Transverse colon (tissue), 4 donors: ENCODE measurements at regions not wholly inside any gene's neighbourhood (a gene's known extent, or its start where the extent isn't known, plus 50 kb on each side); places are given as distances from the start of the nearest gene placed in this dataset.
"Not testable (repeated sequence)": the region's sequence is repeated elsewhere in the genome, so short reads cannot be mapped to it uniquely, and the experiment has no call there.

Source experiments
- DNase-seq: peaks from one replicate; pipeline ENCODE4 v3.0.0-alpha.2; 2019
- H3K27ac ChIP-seq, 4 donors: fragments of 200-600 bp; sonication (generic); 2 replicates each; pipeline ENCODE4 v1.5.1; 2016 to 2018; ENCODE audit warnings: inconsistent platforms in 4 of 4
- H3K27me3 ChIP-seq: fragments of 200-600 bp; sonication (generic); 2 replicates; pipeline ENCODE4 v1.5.1; 2017; ENCODE audit warnings: inconsistent platforms
- H3K36me3 ChIP-seq, 4 donors: fragments of 200-600 bp; sonication (generic); 2 replicates each; pipeline ENCODE4 v1.5.1; 2017 to 2019; ENCODE audit warnings: inconsistent platforms in 4 of 4
- H3K4me1 ChIP-seq, 4 donors: fragments of 200-600 bp; sonication (generic); 2 replicates each; pipeline ENCODE4 v1.5.1; 2017 to 2020; ENCODE audit warnings: inconsistent platforms in 4 of 4
- H3K4me3 ChIP-seq, 4 donors: fragments of 200-600 bp; sonication (generic); 1 replicate in 1 of 4; 2 replicates in 3 of 4; pipeline versions ENCODE4 v1.5.1 to v1.6.1; 2017 to 2019; ENCODE audit warnings: inconsistent platforms in 4 of 4
- H3K9me3 ChIP-seq, 2 donors: fragments of 200-600 bp; sonication (generic); 2 replicates each; pipeline ENCODE4 v1.5.1; 2017 to 2019; ENCODE audit warnings: inconsistent platforms in 2 of 2
- CTCF ChIP-seq, 5 experiments: fragments of 200-600 bp in 3 of 5; fragments of 450-650 bp in 2 of 5; sonication (generic) in 3 of 5; IDR thresholded peaks; 1 replicate in 2 of 5; 2 replicates in 3 of 5; pipeline ENCODE4 v1.5.1; 2016 to 2017; ENCODE audit warnings: antibody characterized with exemption in 5 of 5, inconsistent platforms in 3 of 5, mild to moderate bottlenecking in 2 of 5, moderate library complexity in 1 of 5
- EP300 ChIP-seq: sonication (generic); formaldehyde crosslinking; IDR thresholded peaks from one replicate; pipeline ENCODE4 v1.6.1; 2017; ENCODE audit warnings: antibody characterized with exemption, low read depth
- POLR2A ChIP-seq: fragments of 450-650 bp; IDR thresholded peaks from one replicate; pipeline ENCODE4 v1.6.1; 2016; ENCODE audit warnings: antibody characterized with exemption, mild to moderate bottlenecking, moderate library complexity
- POLR2AphosphoS5 ChIP-seq, 3 donors: sonication (generic); formaldehyde crosslinking; IDR thresholded peaks; one replicate each; pipeline ENCODE4 v1.6.1; 2016; ENCODE audit warnings: antibody characterized with exemption in 3 of 3
- WGBS, 2 donors: methylation state at CpG; one replicate each; pipeline ENCODE4 v1.1.5; 2018; ENCODE audit warnings: low coverage in 1 of 2; 5-methylcytosine and 5-hydroxymethylcytosine counted together
- in situ Hi-C, 4 donors: fragments of 200-750 bp; cut with MboI; loops; one replicate each; pipeline versions ENCODE4 v1.15.0 to v1.15.1; 2017; ENCODE audit warnings: low sequenced_read_pairs in 3 of 4, low pct_ligation_motif_present in 1 of 4, low pct_unique_long_range_greater_than_20kb in 1 of 4
- intact Hi-C: fragments of 100-400 bp; cut with DNase I; formaldehyde crosslinking; loops from one replicate; pipeline ENCODE4 v1.15.1; 2023; ENCODE audit warnings: low total_unique reads

- H3K36me3 ChIP-seq, result no peaks in the 10 kb centered on the region
- H3K27ac ChIP-seq, result no peak overlapping the region
- DNase-seq, result no peak
- H3K4me3 ChIP-seq, result no peak overlapping the region
- intact Hi-C loops, result no loop called here
- H3K4me1 ChIP-seq, result no peaks in the 10 kb centered on the region
- no peaks in the 10 kb centered on the region for H3K9me3 ChIP-seq
- WGBS, 2 donors, result 79 to 80% methylated on average over 5 of the region's 5 CpGs
- TF ChIP-seq EP300 (no peak), POLR2A (no peak), POLR2AphosphoS5 (IDR thresholded peaks at IDR 0.05) (no peak), CTCF (IDR thresholded peaks at IDR 0.05) (no peak)
- no peaks in the 10 kb centered on the region for H3K27me3 ChIP-seq
- in situ Hi-C loops, result no loop called here
Measured at GRCh38 chr7:80302078-80302477, 167.4 kb downstream of the GNAI1 start.

- H3K9me3 ChIP-seq, result no peaks in the 10 kb centered on the region
- no peak overlapping the region for H3K27ac ChIP-seq
- H3K36me3 ChIP-seq, result no peaks in the 10 kb centered on the region
- TF ChIP-seq EP300 (no peak), POLR2AphosphoS5 (IDR thresholded peaks at IDR 0.05) (no peak)
- H3K4me1 ChIP-seq, result no peaks in the 10 kb centered on the region
- no peak for DNase-seq
- no peak overlapping the region for H3K4me3 ChIP-seq
- no peaks in the 10 kb centered on the region for H3K27me3 ChIP-seq
- intact Hi-C loops, result no loop called here
- in situ Hi-C loops, result loop anchor here in 1 of 4 donors (25.0 kb wide), 1 partner anchor 89 kb away; no protein-coding TSS in a partner anchor
Measured at GRCh38 chr7:80298201-80298600, 163.6 kb downstream of the GNAI1 start.

DNA sequence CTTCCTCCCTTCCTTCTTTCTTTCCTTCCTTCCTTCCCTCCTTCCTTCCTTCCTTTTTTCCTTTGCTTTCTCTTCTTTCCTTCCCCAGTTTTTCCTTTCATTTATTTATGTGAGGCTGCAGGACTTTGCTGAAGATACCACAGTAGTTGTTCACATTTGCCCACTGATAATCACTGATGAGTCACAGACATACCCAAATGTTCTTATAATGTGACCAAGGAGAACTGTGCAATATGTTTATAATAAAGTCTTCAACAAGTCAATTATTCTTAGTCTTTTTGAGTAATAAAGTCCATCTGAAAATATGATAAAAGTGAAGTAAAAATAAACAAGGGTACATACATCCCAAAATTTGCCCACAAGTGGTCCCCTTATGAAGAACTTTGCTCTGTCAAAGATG is 159.7 kb downstream of the GNAI1 start:
- no peak for DNase-seq
- intact Hi-C loops, result no loop called here
- Histone ChIP-seq H3K27me3 (no peaks in the 10 kb centered on the region), H3K4me3 (no peak overlapping the region), H3K36me3 (no peaks in the 10 kb centered on the region), H3K4me1 (no peaks in the 10 kb centered on the region), H3K27ac (no peak overlapping the region), H3K9me3 (no peaks in the 10 kb centered on the region)
- in situ Hi-C loops, result loop anchor here in 1 of 4 donors (25.0 kb wide), 1 partner anchor 93 kb away; no protein-coding TSS in a partner anchor
- no peak for TF ChIP-seq CTCF (IDR thresholded peaks at IDR 0.05)
- no peak for TF ChIP-seq POLR2A
- TF ChIP-seq EP300, result no peak
- TF ChIP-seq POLR2AphosphoS5 (IDR thresholded peaks at IDR 0.05), result no peak

DNA sequence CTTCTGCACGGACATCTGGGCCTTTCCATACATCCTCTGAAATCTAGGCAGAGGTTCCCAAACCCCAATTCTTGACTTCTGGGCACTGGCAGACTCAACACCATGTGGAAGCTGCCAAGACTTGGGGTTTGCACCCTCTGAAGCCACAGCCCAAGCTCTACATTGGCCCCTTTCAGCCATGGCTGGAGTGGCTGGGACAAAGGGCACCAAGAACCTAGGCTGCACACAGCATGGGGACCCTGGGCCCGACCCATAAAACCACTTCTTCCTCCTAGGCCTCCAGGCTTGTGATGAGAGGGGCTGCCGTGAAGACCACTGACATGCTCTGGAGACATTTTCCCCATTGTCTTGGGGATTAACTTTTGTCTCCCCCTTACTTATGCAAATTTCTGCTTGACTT is 158.0 kb downstream of the GNAI1 start:
- H3K36me3 ChIP-seq, H3K4me3 ChIP-seq, intact Hi-C loops, H3K4me1 ChIP-seq, H3K9me3 ChIP-seq, H3K27ac ChIP-seq, DNase-seq, H3K27me3 ChIP-seq: not testable (repeated sequence)
- in situ Hi-C loops, result loop anchor here in 1 of 4 donors (25.0 kb wide), 1 partner anchor 95 kb away; no protein-coding TSS in a partner anchor
- WGBS, 2 donors, result 68% methylated on average over 3 of the region's 3 CpGs; no CpG with 5 or more reads in 1 of the 2 donors

DNA sequence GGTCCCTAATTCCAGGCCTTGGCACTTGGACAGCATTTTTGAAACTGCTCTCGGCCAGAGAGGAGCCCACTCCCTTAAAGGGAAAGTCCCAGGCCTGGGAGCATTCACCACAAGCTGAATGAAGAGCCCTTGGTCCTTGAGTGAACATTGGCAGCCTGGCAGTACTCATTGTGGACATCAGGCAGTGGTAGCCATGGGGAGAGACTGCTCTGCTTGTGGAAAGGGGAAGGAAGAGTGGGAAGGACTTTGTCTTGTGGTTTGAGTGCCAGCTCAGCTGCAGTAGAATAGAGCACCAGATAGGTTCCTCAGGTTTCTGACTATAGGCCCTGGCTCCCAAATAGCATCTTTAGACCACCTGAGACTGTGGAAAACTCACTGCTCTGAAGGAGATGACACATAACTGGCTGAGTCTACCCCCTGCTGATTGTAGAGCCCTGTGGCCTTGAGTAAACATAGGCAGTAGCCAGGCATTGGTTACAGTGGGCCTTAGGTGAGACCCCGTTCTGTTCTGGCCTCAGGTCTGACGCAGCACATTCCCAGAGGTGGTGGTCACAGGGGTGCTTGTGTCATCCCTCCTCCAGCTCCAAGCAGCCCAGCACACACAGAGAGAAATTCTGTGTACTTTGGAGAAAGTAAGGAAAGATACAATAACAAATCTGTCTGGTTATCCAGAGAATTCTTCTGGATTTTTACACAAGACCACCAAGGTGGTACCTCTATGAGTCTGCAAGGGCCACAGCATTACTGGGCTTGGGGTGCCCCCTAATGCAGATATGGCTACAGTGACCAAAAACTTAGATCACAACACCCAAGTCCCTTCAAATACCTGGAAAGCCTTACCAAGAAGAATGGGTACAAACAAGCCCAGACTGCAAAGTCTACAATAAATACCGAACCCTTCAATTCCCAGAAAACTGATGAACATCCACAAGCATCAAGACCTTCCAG is 153.8 kb downstream of the GNAI1 start:
- in situ Hi-C loops, result loop anchor here in 1 of 4 donors (25.0 kb wide), 1 partner anchor 99 kb away; no protein-coding TSS in a partner anchor

More for the DNA sequence above, 153.8 kb downstream of the GNAI1 start:
- Histone ChIP-seq H3K27ac (no peak overlapping the region), H3K36me3 (no peaks in the 10 kb centered on the region), H3K9me3 (no peaks in the 10 kb centered on the region), H3K27me3 (no peaks in the 10 kb centered on the region), H3K4me1 (no peaks in the 10 kb centered on the region), H3K4me3 (no peak overlapping the region)
- 77 to 85% methylated on average over 1 to 4 of the region's 4 CpGs for WGBS, 2 donors
- intact Hi-C loops, result no loop called here
- DNase-seq, result no peak
- TF ChIP-seq CTCF (IDR thresholded peaks at IDR 0.05) (no peak), POLR2AphosphoS5 (IDR thresholded peaks at IDR 0.05) (no peak), EP300 (no peak), POLR2A (no peak)
